Ovary (tissue), 7 donors: ENCODE measurements at regions not wholly inside any gene's neighbourhood (a gene's known extent, or its start where the extent isn't known, plus 50 kb on each side); places are given as distances from the start of the nearest gene placed in this dataset.

Experiments
- DNase-seq, 5 donors: peaks; one replicate each; pipeline ENCODE4 v3.0.0-alpha.2; 2019 to 2020
- H3K27ac ChIP-seq, 2 donors: fragments of 200-600 bp; one replicate each; pipeline versions ENCODE4 v1.5.1 to v1.8.0; 2019 to 2022
- H3K27me3 ChIP-seq: fragments of 200-600 bp; one replicate; pipeline ENCODE4 v1.8.0; 2022
- H3K36me3 ChIP-seq: fragments of 200-600 bp; sonication (generic); one replicate; pipeline ENCODE4 v1.5.1; 2019
- H3K4me1 ChIP-seq: one replicate; pipeline ENCODE4 v1.8.1; 2013; ENCODE audit warnings: mild to moderate bottlenecking, moderate library complexity; ENCODE audit not compliant: insufficient read depth
- H3K4me3 ChIP-seq: fragments of 200-600 bp; sonication (generic); one replicate; pipeline ENCODE4 v1.5.1; 2017
- H3K9me3 ChIP-seq, 2 donors: fragments of 200-600 bp in 1 of 2; sonication (generic) in 1 of 2; one replicate each; pipeline versions ENCODE4 v1.5.1 to v1.8.1; 2013 to 2019; ENCODE audit warnings: mild to moderate bottlenecking in 1 of 2, moderate library complexity in 1 of 2
- EP300 ChIP-seq: sonication (generic); formaldehyde crosslinking; IDR thresholded peaks from one replicate; pipeline ENCODE4 v1.6.1; 2017; ENCODE audit warnings: antibody characterized with exemption
- POLR2A ChIP-seq: fragments of 450-650 bp; IDR thresholded peaks from one replicate; pipeline ENCODE4 v1.6.1; 2017; ENCODE audit warnings: antibody characterized with exemption, mild to moderate bottlenecking, moderate library complexity
- WGBS, 3 donors: extraction: QIAGEN DNeasy Blood & Tissue Kit in 1 of 3; methylation state at CpG; one replicate each; pipeline versions ENCODE4 v1.1.5 to v1.1.7; 2013 to 2017; 5-methylcytosine and 5-hydroxymethylcytosine counted together
- intact Hi-C, 4 donors: fragments of 100-400 bp; cut with DNase I; formaldehyde crosslinking; loops; one replicate each; pipeline versions ENCODE4 v1.11.0 to v1.15.1; 2022 to 2023
- TF ChIP-seq, protein P1 (sequence below), 3 donors: fragments of 450-650 bp in 2 of 3; fragments of 200-600 bp in 1 of 3; IDR thresholded peaks; one replicate each; pipeline versions ENCODE4 v1.5.1 to v1.8.0; 2016 to 2022; ENCODE audit warnings: antibody characterized with exemption in 3 of 3, mild to moderate bottlenecking in 1 of 3
- donor health status: DM: no; HTN: no; CAD: no; lungs with moderate emphysema.
- donor health status: DM: no; HTN: no; CAD: no.
- donor health status: Bipolar disorder and iron deficiency.
- donor health status: DM: no; HTN: no; CAD: no.
- donor health status: DM: yes; HTN: yes; CAD: no.

DNA sequence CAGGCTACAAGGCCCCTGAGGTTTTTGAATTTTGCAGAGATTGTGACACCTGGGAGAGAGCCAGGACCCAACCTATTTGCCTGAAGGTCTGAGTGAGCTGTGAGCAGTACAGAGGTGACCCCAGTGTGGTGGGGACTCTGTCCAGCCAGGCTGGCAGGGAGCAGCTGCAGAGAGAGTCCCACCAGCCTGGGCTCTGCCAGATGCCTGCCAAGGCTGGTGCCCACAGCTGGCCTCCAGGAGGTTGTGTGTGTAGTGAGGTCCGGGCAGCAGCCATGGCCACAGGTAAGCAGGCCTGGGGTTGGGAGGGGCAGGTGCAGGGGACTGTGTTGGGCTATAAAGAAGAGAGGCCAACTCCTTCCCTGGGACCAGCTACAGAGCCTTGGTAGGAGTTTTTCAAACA, 144.8 kb downstream of the CRYBB2 start:
- no peaks in the 10 kb centered on the region for H3K36me3 ChIP-seq
- peaks cover 17% of the 10 kb centered on the region for H3K4me1 ChIP-seq
- 16 to 69% (median 17%) methylated on average over 1 of the region's 1 CpG for WGBS, 3 donors
- H3K9me3 ChIP-seq: no peaks in the 10 kb centered on the region
- H3K27me3 ChIP-seq: no peaks in the 10 kb centered on the region
- peak overlapping the region in 1 of 2 donors; percentile 10 for H3K27ac ChIP-seq
- no peak overlapping the region for H3K4me3 ChIP-seq
- no peak for TF ChIP-seq EP300
- TF ChIP-seq, protein P1, sequence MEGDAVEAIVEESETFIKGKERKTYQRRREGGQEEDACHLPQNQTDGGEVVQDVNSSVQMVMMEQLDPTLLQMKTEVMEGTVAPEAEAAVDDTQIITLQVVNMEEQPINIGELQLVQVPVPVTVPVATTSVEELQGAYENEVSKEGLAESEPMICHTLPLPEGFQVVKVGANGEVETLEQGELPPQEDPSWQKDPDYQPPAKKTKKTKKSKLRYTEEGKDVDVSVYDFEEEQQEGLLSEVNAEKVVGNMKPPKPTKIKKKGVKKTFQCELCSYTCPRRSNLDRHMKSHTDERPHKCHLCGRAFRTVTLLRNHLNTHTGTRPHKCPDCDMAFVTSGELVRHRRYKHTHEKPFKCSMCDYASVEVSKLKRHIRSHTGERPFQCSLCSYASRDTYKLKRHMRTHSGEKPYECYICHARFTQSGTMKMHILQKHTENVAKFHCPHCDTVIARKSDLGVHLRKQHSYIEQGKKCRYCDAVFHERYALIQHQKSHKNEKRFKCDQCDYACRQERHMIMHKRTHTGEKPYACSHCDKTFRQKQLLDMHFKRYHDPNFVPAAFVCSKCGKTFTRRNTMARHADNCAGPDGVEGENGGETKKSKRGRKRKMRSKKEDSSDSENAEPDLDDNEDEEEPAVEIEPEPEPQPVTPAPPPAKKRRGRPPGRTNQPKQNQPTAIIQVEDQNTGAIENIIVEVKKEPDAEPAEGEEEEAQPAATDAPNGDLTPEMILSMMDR (IDR thresholded peaks at IDR 0.05): no peak
- intact Hi-C loops: loop anchor here in 2 of 4 donors (5.0 to 10.0 kb wide), 4 partner anchors 81 to 411 kb away; no protein-coding TSS in a partner anchor
- peak in 1 of 5 donors; percentile 29 for DNase-seq

DNA sequence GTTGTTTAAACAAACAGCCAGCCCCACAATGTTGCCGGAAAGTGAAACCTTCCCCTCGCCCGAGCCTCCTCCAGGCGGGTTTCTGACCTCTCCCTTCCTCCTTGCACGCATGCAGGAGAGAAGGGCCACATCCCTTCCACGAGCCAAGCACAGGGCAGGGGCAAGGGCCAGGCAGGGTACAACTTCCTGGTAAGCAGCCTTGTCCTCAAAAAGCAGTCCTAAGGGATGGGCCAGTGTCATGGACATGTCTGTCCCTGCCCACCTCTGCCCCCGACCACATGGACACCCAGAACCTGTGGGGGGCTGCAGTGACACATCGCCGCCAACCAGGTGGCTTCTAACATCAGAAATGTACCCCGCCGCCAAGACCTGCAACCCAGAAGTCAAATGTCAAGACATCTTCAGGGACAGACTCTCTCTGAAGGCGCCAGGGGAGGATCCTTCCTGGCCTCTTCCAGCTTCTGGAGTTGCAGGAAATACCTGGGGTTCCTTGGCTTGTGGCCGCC, 145.3 kb downstream of the CRYBB2 start:
- H3K27ac ChIP-seq: no peak overlapping the region
- peak in 1 of 5 donors; percentile 39 for DNase-seq
- H3K9me3 ChIP-seq: no peaks in the 10 kb centered on the region
- H3K27me3 ChIP-seq: no peaks in the 10 kb centered on the region
- intact Hi-C loops: loop anchor here in 2 of 4 donors (5.0 to 10.0 kb wide), 4 partner anchors 80 to 410 kb away; no protein-coding TSS in a partner anchor
- no peak overlapping the region for H3K4me3 ChIP-seq
- H3K36me3 ChIP-seq: no peaks in the 10 kb centered on the region
- WGBS, 3 donors: 50 to 68% (median 57%) methylated on average over 13 of the region's 13 CpGs
- peaks cover 17% of the 10 kb centered on the region for H3K4me1 ChIP-seq
- no peak for TF ChIP-seq EP300
- TF ChIP-seq, protein P1 (IDR thresholded peaks at IDR 0.05): no peak
- no peak for TF ChIP-seq POLR2A

DNA sequence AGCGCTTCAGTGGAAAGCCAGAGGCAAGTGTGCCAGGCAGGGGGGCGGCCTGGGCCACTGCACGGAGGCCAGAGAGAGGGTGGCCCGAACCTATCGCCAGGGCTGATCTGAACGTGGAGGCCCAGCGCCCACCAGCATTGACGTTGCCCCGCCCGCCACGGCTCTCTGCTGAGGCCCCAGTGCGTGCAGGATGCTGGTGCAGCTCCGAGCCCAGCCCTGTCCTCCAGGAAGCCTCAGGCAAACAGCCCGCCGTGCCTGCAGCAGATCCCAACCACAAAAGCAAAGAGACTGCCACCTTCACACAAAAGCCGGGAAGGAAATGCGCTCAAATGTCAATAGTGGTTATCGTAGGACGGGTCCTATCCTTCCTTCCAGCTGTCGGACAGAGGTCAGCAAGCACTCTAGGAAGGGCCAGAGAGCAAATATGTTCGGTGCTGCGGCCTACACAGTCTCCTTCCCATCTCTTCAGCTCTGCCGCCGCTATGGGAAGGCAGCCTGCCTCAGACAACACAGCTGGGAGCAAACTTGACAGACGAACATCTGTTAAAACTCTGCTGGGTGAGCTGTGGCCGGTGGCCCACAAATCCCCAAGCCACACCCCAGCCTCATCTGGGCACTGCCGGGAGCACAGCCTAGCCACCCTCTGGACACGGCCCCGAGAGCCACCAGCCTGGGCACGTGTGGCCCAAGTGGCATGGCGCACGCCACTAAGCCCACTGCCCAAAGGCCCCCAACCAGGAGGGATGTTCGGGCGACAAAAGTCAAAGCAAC, 146.2 kb downstream of the CRYBB2 start:
- intact Hi-C loops: loop anchor here in 2 of 4 donors (10.0 kb wide), 3 partner anchors 79 to 409 kb away; no protein-coding TSS in a partner anchor
- Histone ChIP-seq H3K9me3 (no peaks in the 10 kb centered on the region), H3K4me3 (no peak overlapping the region), H3K27ac (no peak overlapping the region), H3K36me3 (no peaks in the 10 kb centered on the region), H3K4me1 (peaks cover 17% of the 10 kb centered on the region), H3K27me3 (no peaks in the 10 kb centered on the region)
- no peak for DNase-seq
- TF ChIP-seq, protein P1 (IDR thresholded peaks at IDR 0.05): no peak
- TF ChIP-seq EP300 (no peak), POLR2A (no peak)
- WGBS, 3 donors: 56 to 67% (median 63%) methylated on average over 30 to 34 of the region's 34 CpGs

DNA sequence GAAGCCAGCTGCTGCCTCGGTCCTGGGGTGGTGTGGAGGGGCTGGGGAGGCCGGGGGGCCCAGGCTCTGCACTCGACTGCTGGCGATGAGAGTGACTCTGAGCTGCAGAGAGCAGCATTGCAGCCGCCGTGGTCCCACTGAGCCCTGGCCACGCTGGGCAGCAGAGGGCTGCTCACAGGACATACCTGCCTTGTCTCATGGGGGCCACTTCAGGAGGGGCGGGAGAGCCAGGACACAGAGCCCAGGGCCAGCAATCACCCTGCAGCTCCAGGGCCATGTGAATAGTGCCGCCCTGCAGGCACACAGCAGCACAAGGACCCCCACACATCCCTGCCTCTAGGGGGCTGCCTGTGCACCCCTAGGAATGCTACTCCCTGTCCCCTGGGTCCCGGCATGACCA, 147.0 kb downstream of the CRYBB2 start:
- Histone ChIP-seq H3K4me3 (no peak overlapping the region), H3K36me3 (no peaks in the 10 kb centered on the region), H3K9me3 (no peaks in the 10 kb centered on the region), H3K4me1 (peaks cover 17% of the 10 kb centered on the region), H3K27me3 (no peaks in the 10 kb centered on the region), H3K27ac (no peak overlapping the region)
- intact Hi-C loops: loop anchor here in 2 of 4 donors (10.0 kb wide), 3 partner anchors 78 to 408 kb away; no protein-coding TSS in a partner anchor
- TF ChIP-seq, protein P1 (IDR thresholded peaks at IDR 0.05): no peak
- TF ChIP-seq EP300: no peak
- no peak for TF ChIP-seq POLR2A
- 68 to 83% (median 68%) methylated on average over 9 to 10 of the region's 10 CpGs for WGBS, 3 donors
- no peak for DNase-seq
